ENCODE measurements at regions not wholly inside any gene's neighbourhood (a gene's known extent, or its start where the extent isn't known, plus 50 kb on each side); places are given as distances from the start of the nearest gene placed in this dataset.

DNA sequence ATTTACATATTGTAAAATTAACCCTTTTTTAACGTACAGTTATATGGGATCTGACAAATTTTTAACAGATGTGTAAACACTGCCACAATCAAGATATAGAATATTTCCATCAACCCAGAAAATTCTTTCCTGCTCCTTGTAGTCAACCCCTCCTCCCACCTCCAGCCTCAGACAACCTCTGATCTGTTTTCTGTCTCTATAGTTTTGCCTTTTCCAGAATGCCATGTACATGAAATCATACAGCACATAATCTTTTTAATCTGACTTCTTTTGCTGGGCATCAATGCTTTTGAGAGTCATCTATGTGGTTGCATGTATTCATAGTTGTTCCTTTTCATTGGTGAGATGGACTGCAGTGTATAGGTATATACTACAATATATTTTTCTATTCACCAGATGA is 153.0 kb downstream of the SMAD6 start:
- TF ChIP-seq, protein P1, sequence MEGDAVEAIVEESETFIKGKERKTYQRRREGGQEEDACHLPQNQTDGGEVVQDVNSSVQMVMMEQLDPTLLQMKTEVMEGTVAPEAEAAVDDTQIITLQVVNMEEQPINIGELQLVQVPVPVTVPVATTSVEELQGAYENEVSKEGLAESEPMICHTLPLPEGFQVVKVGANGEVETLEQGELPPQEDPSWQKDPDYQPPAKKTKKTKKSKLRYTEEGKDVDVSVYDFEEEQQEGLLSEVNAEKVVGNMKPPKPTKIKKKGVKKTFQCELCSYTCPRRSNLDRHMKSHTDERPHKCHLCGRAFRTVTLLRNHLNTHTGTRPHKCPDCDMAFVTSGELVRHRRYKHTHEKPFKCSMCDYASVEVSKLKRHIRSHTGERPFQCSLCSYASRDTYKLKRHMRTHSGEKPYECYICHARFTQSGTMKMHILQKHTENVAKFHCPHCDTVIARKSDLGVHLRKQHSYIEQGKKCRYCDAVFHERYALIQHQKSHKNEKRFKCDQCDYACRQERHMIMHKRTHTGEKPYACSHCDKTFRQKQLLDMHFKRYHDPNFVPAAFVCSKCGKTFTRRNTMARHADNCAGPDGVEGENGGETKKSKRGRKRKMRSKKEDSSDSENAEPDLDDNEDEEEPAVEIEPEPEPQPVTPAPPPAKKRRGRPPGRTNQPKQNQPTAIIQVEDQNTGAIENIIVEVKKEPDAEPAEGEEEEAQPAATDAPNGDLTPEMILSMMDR (IDR thresholded peaks at IDR 0.05 in 8 of 11, conservative IDR thresholded peaks at IDR 0.05 in 3 of 11): no peak
- TF ChIP-seq POLR2AphosphoS5 (IDR thresholded peaks at IDR 0.05) (no peak), POLR2A (IDR thresholded peaks at IDR 0.05) (no peak)

Measured in spleen (tissue), 7 donors.